WTC11 (cell line): ENCODE measurements at regions not wholly inside any gene's neighbourhood (a gene's known extent, or its start where the extent isn't known, plus 50 kb on each side); places are given as distances from the start of the nearest gene placed in this dataset.
A peak's percentile ranks its signal among the peaks of the same experiment; 100 is the strongest.

Experiments
- ATAC-seq: fragments of 200-7000 bp; cut with Tn5 transposase; 2 replicates; pipeline ENCODE4 v1.10.0; 2021; ENCODE audit warnings: mild to moderate bottlenecking, moderate library complexity
- CTCF ChIA-PET: fragments of 300-600 bp; sonication (Branson Sonifier 250); formaldehyde crosslinking; loops from one replicate; lab custom pipeline; 2021; ENCODE audit warnings: antibody characterized with exemption; lab: Charles Lee
- POLR2A ChIA-PET: fragments of 350-600 bp; sonication (Branson Sonifier 250); formaldehyde crosslinking; loops from one replicate; lab custom pipeline; 2021; ENCODE audit warnings: antibody characterized with exemption; lab: Charles Lee
- DNase-seq: peaks from one replicate; pipeline ENCODE4 v3.0.0; 2021; ENCODE audit warnings: low spot score
- H3K27ac Mint-ChIP-seq: 2 replicates; pipeline ENCODE4 v1.8.0; 2021; ENCODE audit warnings: mixed read lengths
- H3K27me3 Mint-ChIP-seq: 2 replicates; pipeline ENCODE4 v1.8.0; 2021; ENCODE audit warnings: low read depth, mild to moderate bottlenecking, moderate library complexity, mixed read lengths
- H3K36me3 Mint-ChIP-seq: 2 replicates; pipeline ENCODE4 v1.8.0; 2021; ENCODE audit warnings: mixed read lengths
- H3K4me1 Mint-ChIP-seq: 2 replicates; pipeline ENCODE4 v1.8.0; 2022; ENCODE audit warnings: mixed read lengths
- H3K4me3 Mint-ChIP-seq: 2 replicates; pipeline ENCODE4 v1.8.0; 2021; ENCODE audit warnings: mild to moderate bottlenecking, moderate library complexity, mixed read lengths
- H3K9me3 Mint-ChIP-seq: 2 replicates; pipeline ENCODE4 v1.8.0; 2021; ENCODE audit warnings: mixed read lengths
- CREM ChIP-seq: sonication (generic); formaldehyde crosslinking; IDR thresholded peaks from 2 replicates; pipeline ENCODE4 v1.8.1; 2022; ENCODE audit warnings: mild to moderate bottlenecking, missing genetic modification reagents, moderate library complexity
- EMX1 ChIP-seq: fragments of 250-450 bp; sonication (Bioruptor Pico); IDR thresholded peaks from 2 replicates; pipeline ENCODE4 v1.8.0; 2021; ENCODE audit warnings: mild to moderate bottlenecking
- IRF2 ChIP-seq: sonication (generic); formaldehyde crosslinking; IDR thresholded peaks from 2 replicates; pipeline ENCODE4 v1.8.0; 2022; ENCODE audit warnings: low read depth, missing genetic modification reagents, borderline replicate concordance
- JAZF1 ChIP-seq: fragments of 250-450 bp; sonication (Bioruptor Pico); IDR thresholded peaks from 2 replicates; pipeline ENCODE4 v1.9.0; 2021; ENCODE audit warnings: moderate library complexity, mild to moderate bottlenecking, inconsistent platforms
- MYBL2 ChIP-seq: sonication (generic); formaldehyde crosslinking; IDR thresholded peaks from 2 replicates; pipeline ENCODE4 v1.8.1; 2023; ENCODE audit warnings: mild to moderate bottlenecking, moderate library complexity, missing genetic modification reagents
- NFATC4 ChIP-seq: fragments of 250-450 bp; sonication (Bioruptor Pico); IDR thresholded peaks from 2 replicates; pipeline ENCODE4 v1.9.0; 2021; ENCODE audit warnings: mild to moderate bottlenecking
- PRRX2 ChIP-seq: fragments of 250-450 bp; sonication (Bioruptor Pico); IDR thresholded peaks from 2 replicates; pipeline ENCODE4 v1.8.0; 2021; ENCODE audit warnings: mild to moderate bottlenecking
- SOX15 ChIP-seq: fragments of 250-450 bp; sonication (Bioruptor Pico); IDR thresholded peaks from 2 replicates; pipeline ENCODE4 v1.9.0; 2021; ENCODE audit warnings: mild to moderate bottlenecking
- TEAD4 ChIP-seq: sonication (generic); formaldehyde crosslinking; IDR thresholded peaks from 2 replicates; pipeline ENCODE4 v1.8.0; 2022; ENCODE audit warnings: mild to moderate bottlenecking, missing genetic modification reagents
- ZNF138 ChIP-seq: sonication (generic); formaldehyde crosslinking; conservative IDR thresholded peaks from 2 replicates; pipeline ENCODE4 v1.8.1; 2022; ENCODE audit warnings: mild to moderate bottlenecking, moderate library complexity, missing genetic modification reagents
- ZNF219 ChIP-seq: sonication (generic); formaldehyde crosslinking; IDR thresholded peaks from 2 replicates; pipeline ENCODE4 v1.8.0; 2023; ENCODE audit warnings: missing genetic modification reagents, mild to moderate bottlenecking, borderline replicate concordance
- ZNF317 ChIP-seq: sonication (generic); formaldehyde crosslinking; IDR thresholded peaks from 2 replicates; pipeline ENCODE4 v1.8.1; 2023; ENCODE audit warnings: low read depth, mild to moderate bottlenecking, moderate library complexity, missing genetic modification reagents, borderline replicate concordance
- ZNF396 ChIP-seq: fragments of 250-450 bp; sonication (Bioruptor Pico); IDR thresholded peaks from 2 replicates; pipeline ENCODE4 v1.8.0; 2021; ENCODE audit warnings: mild to moderate bottlenecking, moderate library complexity, borderline replicate concordance
- TF ChIP-seq, protein P1 (sequence below): fragments of 250-450 bp; sonication (Bioruptor Pico); conservative IDR thresholded peaks from 2 replicates; pipeline ENCODE4 v1.9.0; 2021; ENCODE audit warnings: mild to moderate bottlenecking
- TF ChIP-seq, protein P2 (sequence below): fragments of 250-450 bp; sonication (Bioruptor Pico); IDR thresholded peaks from 2 replicates; pipeline ENCODE4 v2.1.2; 2022; ENCODE audit warnings: mild to moderate bottlenecking, moderate library complexity
- TF ChIP-seq, protein P3 (sequence below): fragments of 250-450 bp; sonication (Bioruptor Pico); IDR thresholded peaks from 2 replicates; pipeline ENCODE4 v1.9.0; 2021; ENCODE audit warnings: moderate library complexity, mild to moderate bottlenecking, inconsistent platforms, borderline replicate concordance
- TF ChIP-seq, protein P4 (sequence below): sonication (generic); formaldehyde crosslinking; IDR thresholded peaks from 2 replicates; pipeline ENCODE4 v1.8.1; 2022; ENCODE audit warnings: mild to moderate bottlenecking, missing genetic modification reagents, moderate library complexity, borderline replicate concordance
- TF ChIP-seq, protein P5 (sequence below): sonication (generic); formaldehyde crosslinking; conservative IDR thresholded peaks from 2 replicates; pipeline ENCODE4 v1.8.1; 2022; ENCODE audit warnings: mild to moderate bottlenecking, missing genetic modification reagents
- TF ChIP-seq, protein P6 (sequence below): sonication (generic); formaldehyde crosslinking; IDR thresholded peaks from 2 replicates; pipeline ENCODE4 v1.8.0; 2022; ENCODE audit warnings: mild to moderate bottlenecking, missing genetic modification reagents
- TF ChIP-seq, protein P7 (sequence below): fragments of 250-450 bp; sonication (Bioruptor Pico); IDR thresholded peaks from 2 replicates; pipeline ENCODE4 v1.9.0; 2021; ENCODE audit warnings: mild to moderate bottlenecking
- TF ChIP-seq, protein P8 (sequence below): sonication (generic); formaldehyde crosslinking; IDR thresholded peaks from 2 replicates; pipeline ENCODE4 v1.8.1; 2023; ENCODE audit warnings: mild to moderate bottlenecking, moderate library complexity, missing genetic modification reagents
- TF ChIP-seq, protein P9 (sequence below): sonication (generic); formaldehyde crosslinking; IDR thresholded peaks from 2 replicates; pipeline ENCODE4 v1.8.0; 2022; ENCODE audit warnings: mild to moderate bottlenecking, missing genetic modification reagents
- TF ChIP-seq, protein P10 (sequence below): sonication (generic); formaldehyde crosslinking; IDR thresholded peaks from 2 replicates; pipeline ENCODE4 v1.8.1; 2023; ENCODE audit warnings: mild to moderate bottlenecking, missing genetic modification reagents, moderate library complexity

DNA sequence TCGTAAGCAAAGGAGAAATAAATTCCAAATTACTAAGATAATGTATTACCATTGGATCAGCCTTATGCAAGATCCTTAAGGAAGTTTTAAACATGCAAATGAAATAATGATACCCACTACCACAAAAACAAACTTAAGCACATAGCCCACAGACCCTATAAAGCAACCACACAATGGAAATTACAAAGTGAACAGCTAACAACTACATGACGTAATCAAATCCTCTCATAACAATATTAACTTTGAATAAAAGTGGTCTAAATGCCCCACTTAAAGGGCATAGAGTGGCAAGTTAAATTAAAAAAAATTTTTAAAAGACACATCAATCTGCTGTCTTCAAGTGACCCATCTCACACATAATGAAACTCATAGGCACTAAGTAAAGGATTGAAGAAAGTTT, 397.3 kb upstream of the SEMA3A start:
- TF ChIP-seq ZNF138 (no peak), PRRX2 (CRISPR knock-in tag) (no peak), TEAD4 (CRISPR knock-in tag) (no peak), SOX15 (no peak), ZNF219 (CRISPR knock-in tag) (no peak), IRF2 (CRISPR knock-in tag) (no peak), CREM (CRISPR knock-in tag) (no peak), NFATC4 (no peak), ZNF317 (CRISPR knock-in tag) (no peak), JAZF1 (CRISPR knock-in tag) (no peak), ZNF396 (CRISPR knock-in tag) (no peak)
- TF ChIP-seq, protein P1, sequence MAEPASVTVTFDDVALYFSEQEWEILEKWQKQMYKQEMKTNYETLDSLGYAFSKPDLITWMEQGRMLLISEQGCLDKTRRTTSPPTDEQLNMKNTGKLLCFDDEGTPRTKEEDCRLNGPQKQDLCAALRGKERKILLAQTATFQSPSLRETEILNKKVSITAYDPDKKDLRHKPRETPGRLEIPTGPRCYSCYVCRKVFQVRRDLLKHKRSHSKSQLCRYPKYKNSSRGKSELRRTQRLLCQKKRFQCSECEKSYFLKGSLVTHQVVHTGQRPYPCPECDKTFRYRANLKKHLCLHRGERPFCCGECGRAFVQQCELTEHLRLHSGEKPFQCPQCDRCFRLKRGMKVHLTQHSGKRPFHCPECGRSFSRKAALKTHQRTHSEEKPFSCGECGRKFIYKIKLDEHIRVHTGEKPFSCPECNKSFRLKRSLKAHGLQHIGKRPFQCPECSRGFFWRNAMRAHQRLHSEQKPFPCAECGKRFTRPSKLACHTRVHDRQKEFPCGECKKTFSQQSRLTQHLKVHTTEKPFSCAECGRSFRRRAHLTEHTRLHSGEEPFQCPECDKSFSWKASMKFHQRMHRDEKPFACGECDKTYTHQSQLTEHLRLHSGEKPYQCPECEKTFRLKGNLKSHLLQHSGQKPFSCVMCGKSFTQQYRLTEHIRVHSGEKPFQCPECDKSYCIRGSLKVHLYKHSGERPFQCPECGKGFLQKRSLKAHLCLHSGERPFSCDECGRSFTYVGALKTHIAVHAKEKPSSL = no peak
- TF ChIP-seq, protein P2, sequence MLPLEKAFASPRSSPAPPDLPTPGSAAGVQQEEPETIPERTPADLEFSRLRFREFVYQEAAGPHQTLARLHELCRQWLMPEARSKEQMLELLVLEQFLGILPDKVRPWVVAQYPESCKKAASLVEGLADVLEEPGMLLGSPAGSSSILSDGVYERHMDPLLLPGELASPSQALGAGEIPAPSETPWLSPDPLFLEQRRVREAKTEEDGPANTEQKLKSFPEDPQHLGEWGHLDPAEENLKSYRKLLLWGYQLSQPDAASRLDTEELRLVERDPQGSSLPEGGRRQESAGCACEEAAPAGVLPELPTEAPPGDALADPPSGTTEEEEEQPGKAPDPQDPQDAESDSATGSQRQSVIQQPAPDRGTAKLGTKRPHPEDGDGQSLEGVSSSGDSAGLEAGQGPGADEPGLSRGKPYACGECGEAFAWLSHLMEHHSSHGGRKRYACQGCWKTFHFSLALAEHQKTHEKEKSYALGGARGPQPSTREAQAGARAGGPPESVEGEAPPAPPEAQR (CRISPR knock-in tag) = no peak
- TF ChIP-seq, protein P3, sequence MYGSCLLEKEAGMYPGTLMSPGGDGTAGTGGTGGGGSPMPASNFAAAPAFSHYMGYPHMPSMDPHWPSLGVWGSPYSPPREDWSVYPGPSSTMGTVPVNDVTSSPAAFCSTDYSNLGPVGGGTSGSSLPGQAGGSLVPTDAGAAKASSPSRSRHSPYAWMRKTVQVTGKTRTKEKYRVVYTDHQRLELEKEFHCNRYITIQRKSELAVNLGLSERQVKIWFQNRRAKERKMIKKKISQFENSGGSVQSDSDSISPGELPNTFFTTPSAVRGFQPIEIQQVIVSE = no peak
- TF ChIP-seq, protein P4, sequence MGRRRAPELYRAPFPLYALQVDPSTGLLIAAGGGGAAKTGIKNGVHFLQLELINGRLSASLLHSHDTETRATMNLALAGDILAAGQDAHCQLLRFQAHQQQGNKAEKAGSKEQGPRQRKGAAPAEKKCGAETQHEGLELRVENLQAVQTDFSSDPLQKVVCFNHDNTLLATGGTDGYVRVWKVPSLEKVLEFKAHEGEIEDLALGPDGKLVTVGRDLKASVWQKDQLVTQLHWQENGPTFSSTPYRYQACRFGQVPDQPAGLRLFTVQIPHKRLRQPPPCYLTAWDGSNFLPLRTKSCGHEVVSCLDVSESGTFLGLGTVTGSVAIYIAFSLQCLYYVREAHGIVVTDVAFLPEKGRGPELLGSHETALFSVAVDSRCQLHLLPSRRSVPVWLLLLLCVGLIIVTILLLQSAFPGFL (CRISPR knock-in tag) = no peak
- TF ChIP-seq, protein P5, sequence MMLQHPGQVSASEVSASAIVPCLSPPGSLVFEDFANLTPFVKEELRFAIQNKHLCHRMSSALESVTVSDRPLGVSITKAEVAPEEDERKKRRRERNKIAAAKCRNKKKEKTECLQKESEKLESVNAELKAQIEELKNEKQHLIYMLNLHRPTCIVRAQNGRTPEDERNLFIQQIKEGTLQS (CRISPR knock-in tag) = no peak
- TF ChIP-seq, protein P6, sequence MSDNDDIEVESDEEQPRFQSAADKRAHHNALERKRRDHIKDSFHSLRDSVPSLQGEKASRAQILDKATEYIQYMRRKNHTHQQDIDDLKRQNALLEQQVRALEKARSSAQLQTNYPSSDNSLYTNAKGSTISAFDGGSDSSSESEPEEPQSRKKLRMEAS (CRISPR knock-in tag) = no peak

DNA sequence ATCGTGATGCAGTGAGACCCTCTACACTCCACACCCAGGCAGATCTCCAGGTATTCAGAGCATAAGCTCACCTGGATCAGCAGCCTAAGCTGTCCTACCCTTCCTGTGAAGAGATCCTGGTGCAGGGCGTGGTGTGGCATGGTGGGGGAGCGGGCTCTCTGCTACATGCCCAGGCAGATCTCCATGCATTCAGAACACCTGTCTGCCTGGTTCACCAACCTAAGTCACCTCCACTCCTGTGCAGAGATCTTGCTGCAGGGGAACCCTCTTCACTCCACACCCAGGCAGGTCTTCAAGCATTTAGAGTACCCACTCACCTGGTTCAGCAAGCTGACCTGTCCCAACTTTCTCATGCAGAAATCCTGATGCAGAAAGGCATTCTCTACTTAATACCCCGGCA, 394.4 kb upstream of the SEMA3A start:
- ChIA-PET CTCF (no interaction called here), POLR2A (no interaction called here)
- Mint-ChIP-seq H3K27me3 (no peaks in the 10 kb centered on the region), H3K9me3 (peaks cover 17% of the 10 kb centered on the region), H3K4me1 (no peaks in the 10 kb centered on the region), H3K27ac (peak overlapping the region; percentile 64; the same call in 1 of the 2 replicates), H3K4me3 (no peak overlapping the region), H3K36me3 (peaks cover 3% of the 10 kb centered on the region; the same call in 1 of the 2 replicates)
- DNase-seq (no peak), ATAC-seq (no peak)
- TF ChIP-seq EMX1 (CRISPR knock-in tag) = no peak

More for the DNA sequence above, 397.3 kb upstream of the SEMA3A start:
- DNase-seq = no peak
- H3K36me3 Mint-ChIP-seq = peaks cover 3% of the 10 kb centered on the region; the same call in 1 of the 2 replicates
- peaks cover 17% of the 10 kb centered on the region for H3K9me3 Mint-ChIP-seq
- no peak for ATAC-seq
- H3K4me3 Mint-ChIP-seq = no peak overlapping the region
- POLR2A ChIA-PET = no interaction called here
- CTCF ChIA-PET = no interaction called here
- no peaks in the 10 kb centered on the region for H3K4me1 Mint-ChIP-seq
- H3K27ac Mint-ChIP-seq = no peak overlapping the region
- H3K27me3 Mint-ChIP-seq = no peaks in the 10 kb centered on the region

DNA sequence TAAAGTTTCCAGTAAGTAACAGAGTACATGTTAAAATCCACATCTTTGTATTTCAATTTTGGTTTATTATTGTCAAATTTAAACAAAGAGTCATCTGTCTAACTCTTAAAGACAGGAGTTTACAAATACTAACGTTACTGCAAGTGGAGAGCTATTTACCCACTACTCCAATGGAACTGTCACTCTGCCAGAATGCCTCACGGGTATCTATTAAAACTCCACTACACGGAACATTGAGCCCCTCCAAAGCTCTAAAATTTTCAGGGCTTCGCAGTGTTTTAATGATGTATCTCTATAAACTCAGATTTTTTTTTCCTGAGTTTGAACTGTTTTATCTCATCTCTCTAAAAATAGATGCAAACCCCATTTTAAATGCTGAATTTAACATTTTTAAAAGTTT, 388.7 kb upstream of the SEMA3A start:
- H3K4me3 Mint-ChIP-seq = no peak overlapping the region
- ATAC-seq = no peak
- H3K27ac Mint-ChIP-seq = no peak overlapping the region
- no peak for DNase-seq
- H3K36me3 Mint-ChIP-seq = no peaks in the 10 kb centered on the region
- H3K27me3 Mint-ChIP-seq = no peaks in the 10 kb centered on the region
- peaks cover 6% of the 10 kb centered on the region; the same call in 1 of the 2 replicates for H3K9me3 Mint-ChIP-seq
- H3K4me1 Mint-ChIP-seq = no peaks in the 10 kb centered on the region
- POLR2A ChIA-PET = no interaction called here
- CTCF ChIA-PET = no interaction called here
- TF ChIP-seq, protein P7, sequence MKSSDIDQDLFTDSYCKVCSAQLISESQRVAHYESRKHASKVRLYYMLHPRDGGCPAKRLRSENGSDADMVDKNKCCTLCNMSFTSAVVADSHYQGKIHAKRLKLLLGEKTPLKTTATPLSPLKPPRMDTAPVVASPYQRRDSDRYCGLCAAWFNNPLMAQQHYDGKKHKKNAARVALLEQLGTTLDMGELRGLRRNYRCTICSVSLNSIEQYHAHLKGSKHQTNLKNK (CRISPR knock-in tag) = no peak
- no peak for TF ChIP-seq MYBL2 (CRISPR knock-in tag)
- TF ChIP-seq, protein P8, sequence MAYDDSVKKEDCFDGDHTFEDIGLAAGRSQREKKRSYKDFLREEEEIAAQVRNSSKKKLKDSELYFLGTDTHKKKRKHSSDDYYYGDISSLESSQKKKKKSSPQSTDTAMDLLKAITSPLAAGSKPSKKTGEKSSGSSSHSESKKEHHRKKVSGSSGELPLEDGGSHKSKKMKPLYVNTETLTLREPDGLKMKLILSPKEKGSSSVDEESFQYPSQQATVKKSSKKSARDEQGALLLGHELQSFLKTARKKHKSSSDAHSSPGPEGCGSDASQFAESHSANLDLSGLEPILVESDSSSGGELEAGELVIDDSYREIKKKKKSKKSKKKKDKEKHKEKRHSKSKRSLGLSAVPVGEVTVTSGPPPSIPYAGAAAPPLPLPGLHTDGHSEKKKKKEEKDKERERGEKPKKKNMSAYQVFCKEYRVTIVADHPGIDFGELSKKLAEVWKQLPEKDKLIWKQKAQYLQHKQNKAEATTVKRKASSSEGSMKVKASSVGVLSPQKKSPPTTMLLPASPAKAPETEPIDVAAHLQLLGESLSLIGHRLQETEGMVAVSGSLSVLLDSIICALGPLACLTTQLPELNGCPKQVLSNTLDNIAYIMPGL (CRISPR knock-in tag) = no peak
- TF ChIP-seq NFATC4 = no peak
- TF ChIP-seq, protein P9, sequence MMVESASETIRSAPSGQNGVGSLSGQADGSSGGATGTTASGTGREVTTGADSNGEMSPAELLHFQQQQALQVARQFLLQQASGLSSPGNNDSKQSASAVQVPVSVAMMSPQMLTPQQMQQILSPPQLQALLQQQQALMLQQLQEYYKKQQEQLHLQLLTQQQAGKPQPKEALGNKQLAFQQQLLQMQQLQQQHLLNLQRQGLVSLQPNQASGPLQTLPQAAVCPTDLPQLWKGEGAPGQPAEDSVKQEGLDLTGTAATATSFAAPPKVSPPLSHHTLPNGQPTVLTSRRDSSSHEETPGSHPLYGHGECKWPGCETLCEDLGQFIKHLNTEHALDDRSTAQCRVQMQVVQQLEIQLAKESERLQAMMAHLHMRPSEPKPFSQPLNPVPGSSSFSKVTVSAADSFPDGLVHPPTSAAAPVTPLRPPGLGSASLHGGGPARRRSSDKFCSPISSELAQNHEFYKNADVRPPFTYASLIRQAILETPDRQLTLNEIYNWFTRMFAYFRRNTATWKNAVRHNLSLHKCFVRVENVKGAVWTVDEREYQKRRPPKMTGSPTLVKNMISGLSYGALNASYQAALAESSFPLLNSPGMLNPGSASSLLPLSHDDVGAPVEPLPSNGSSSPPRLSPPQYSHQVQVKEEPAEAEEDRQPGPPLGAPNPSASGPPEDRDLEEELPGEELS (CRISPR knock-in tag) = no peak
- TF ChIP-seq, protein P10, sequence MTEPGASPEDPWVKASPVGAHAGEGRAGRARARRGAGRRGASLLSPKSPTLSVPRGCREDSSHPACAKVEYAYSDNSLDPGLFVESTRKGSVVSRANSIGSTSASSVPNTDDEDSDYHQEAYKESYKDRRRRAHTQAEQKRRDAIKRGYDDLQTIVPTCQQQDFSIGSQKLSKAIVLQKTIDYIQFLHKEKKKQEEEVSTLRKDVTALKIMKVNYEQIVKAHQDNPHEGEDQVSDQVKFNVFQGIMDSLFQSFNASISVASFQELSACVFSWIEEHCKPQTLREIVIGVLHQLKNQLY (CRISPR knock-in tag) = no peak
